ENCODE measurements at regions not wholly inside any gene's neighbourhood (a gene's known extent, or its start where the extent isn't known, plus 50 kb on each side); places are given as distances from the start of the nearest gene placed in this dataset.
"Not testable (repeated sequence)": the region's sequence is repeated elsewhere in the genome, so short reads cannot be mapped to it uniquely, and the experiment has no call there.

DNA sequence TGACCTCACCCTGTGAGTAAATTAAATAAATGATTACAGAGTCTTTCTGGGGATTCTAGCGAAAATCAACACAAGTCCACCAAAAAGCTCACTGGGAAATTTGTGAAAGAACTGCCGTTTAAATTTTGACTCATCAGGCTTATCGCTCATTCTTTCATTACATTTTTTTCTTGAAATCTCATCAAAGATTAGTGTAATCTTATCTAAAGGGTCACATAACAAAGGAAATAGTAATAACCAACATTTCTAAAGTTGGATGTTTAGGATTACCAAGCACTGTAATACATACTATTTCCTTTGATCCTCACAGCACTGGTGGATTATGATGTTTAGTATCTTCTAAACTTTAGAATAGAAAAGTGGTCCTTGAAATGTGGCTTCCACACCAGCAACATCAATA is 111.1 kb upstream of the CBLB start:
- Histone ChIP-seq H3K27me3 (ENCODE audit: control insufficient read depth, insufficient read depth, low read length) (no peaks in the 10 kb centered on the region), H3K9me3 (ENCODE audit: control insufficient read depth, insufficient read depth, low read length) (no peaks in the 10 kb centered on the region), H3K4me3 (ENCODE audit: low read depth, low read length) (no peak overlapping the region), H3K4me1 (ENCODE audit: control insufficient read depth, insufficient read depth, low read length) (no peaks in the 10 kb centered on the region), H3K36me3 (ENCODE audit: control insufficient read depth, insufficient read depth, low read length) (no peaks in the 10 kb centered on the region), H3K9ac (ENCODE audit: low read depth, low read length) (no peak overlapping the region)

DNA sequence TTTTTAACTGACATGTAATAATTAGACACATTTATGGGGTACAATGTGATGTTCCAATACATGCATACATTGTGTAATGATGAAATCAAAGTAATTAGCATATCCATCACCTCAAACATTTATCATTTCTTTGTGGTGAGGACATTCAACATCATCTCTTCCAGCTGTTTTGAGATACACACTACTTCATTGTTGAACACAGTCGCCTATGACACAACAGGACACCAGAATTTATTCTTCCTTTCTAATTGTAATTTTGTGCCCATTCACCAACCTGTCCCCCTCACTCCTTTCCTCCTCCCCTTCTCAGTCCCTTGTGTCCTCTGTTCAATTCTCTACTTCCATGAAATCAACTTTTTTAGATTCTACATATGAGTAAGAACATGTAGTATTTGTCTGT is 113.4 kb upstream of the CBLB start:
- H3K36me3 ChIP-seq (ENCODE audit: control insufficient read depth, insufficient read depth, low read length): no peaks in the 10 kb centered on the region
- H3K27me3 ChIP-seq (ENCODE audit: control insufficient read depth, insufficient read depth, low read length): no peaks in the 10 kb centered on the region
- H3K4me1 ChIP-seq (ENCODE audit: control insufficient read depth, insufficient read depth, low read length): no peaks in the 10 kb centered on the region
- no peak overlapping the region for H3K4me3 ChIP-seq (ENCODE audit: low read depth, low read length)
- no peaks in the 10 kb centered on the region for H3K9me3 ChIP-seq (ENCODE audit: control insufficient read depth, insufficient read depth, low read length)
- no peak overlapping the region for H3K9ac ChIP-seq (ENCODE audit: low read depth, low read length)

GRCh38 chr3:105984837-105985236 is 116.0 kb upstream of the CBLB start:
- Histone ChIP-seq H3K27me3 (ENCODE audit: control insufficient read depth, insufficient read depth, low read length) (no peaks in the 10 kb centered on the region), H3K9me3 (ENCODE audit: control insufficient read depth, insufficient read depth, low read length) (no peaks in the 10 kb centered on the region), H3K4me1 (ENCODE audit: control insufficient read depth, insufficient read depth, low read length) (no peaks in the 10 kb centered on the region), H3K9ac (ENCODE audit: low read depth, low read length) (no peak overlapping the region), H3K4me3 (ENCODE audit: low read depth, low read length) (no peak overlapping the region), H3K36me3 (ENCODE audit: control insufficient read depth, insufficient read depth, low read length) (no peaks in the 10 kb centered on the region)

GRCh38 chr3:105986343-105986742 is 117.5 kb upstream of the CBLB start:
- H3K9me3 ChIP-seq (ENCODE audit: control insufficient read depth, insufficient read depth, low read length); H3K4me1 ChIP-seq (ENCODE audit: control insufficient read depth, insufficient read depth, low read length); H3K36me3 ChIP-seq (ENCODE audit: control insufficient read depth, insufficient read depth, low read length); H3K9ac ChIP-seq (ENCODE audit: low read depth, low read length); H3K4me3 ChIP-seq (ENCODE audit: low read depth, low read length); H3K27me3 ChIP-seq (ENCODE audit: control insufficient read depth, insufficient read depth, low read length): not testable (repeated sequence)

GRCh38 chr3:105987809-105988208 is 119.0 kb upstream of the CBLB start:
- H3K36me3 ChIP-seq (ENCODE audit: control insufficient read depth, insufficient read depth, low read length): no peaks in the 10 kb centered on the region
- H3K27me3 ChIP-seq (ENCODE audit: control insufficient read depth, insufficient read depth, low read length): no peaks in the 10 kb centered on the region
- H3K9me3 ChIP-seq (ENCODE audit: control insufficient read depth, insufficient read depth, low read length): no peaks in the 10 kb centered on the region
- no peaks in the 10 kb centered on the region for H3K4me1 ChIP-seq (ENCODE audit: control insufficient read depth, insufficient read depth, low read length)
- H3K4me3 ChIP-seq (ENCODE audit: low read depth, low read length): no peak overlapping the region
- no peak overlapping the region for H3K9ac ChIP-seq (ENCODE audit: low read depth, low read length)

- Histone ChIP-seq H3K4me3 (ENCODE audit: low read depth, low read length) (no peak overlapping the region), H3K9ac (ENCODE audit: low read depth, low read length) (no peak overlapping the region), H3K27me3 (ENCODE audit: control insufficient read depth, insufficient read depth, low read length) (no peaks in the 10 kb centered on the region), H3K9me3 (ENCODE audit: control insufficient read depth, insufficient read depth, low read length) (no peaks in the 10 kb centered on the region), H3K36me3 (ENCODE audit: control insufficient read depth, insufficient read depth, low read length) (no peaks in the 10 kb centered on the region), H3K4me1 (ENCODE audit: control insufficient read depth, insufficient read depth, low read length) (no peaks in the 10 kb centered on the region)
Observed at GRCh38 chr3:105988540-105989212, 119.9 kb upstream of the CBLB start.

DNA sequence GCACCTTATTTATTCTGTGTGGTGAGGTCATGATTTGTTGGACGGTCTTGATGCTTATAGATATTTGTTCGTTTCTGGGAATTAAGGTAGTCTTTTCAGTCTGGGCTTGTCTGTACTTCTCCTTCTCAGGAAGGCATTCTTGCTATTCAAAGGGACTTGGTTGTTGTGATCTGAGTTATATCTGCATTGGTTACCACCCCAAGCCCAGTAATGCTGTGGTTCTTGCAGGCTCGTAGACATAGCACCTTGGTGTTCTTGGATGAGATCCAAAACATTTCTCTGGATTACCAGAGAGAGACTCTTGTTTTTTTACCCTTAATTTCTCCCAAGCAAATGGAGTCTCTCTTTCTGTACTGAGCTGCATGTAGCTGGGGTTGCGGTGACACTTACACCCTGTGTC is 128.0 kb upstream of the CBLB start:
- Histone ChIP-seq H3K4me3 (ENCODE audit: low read depth, low read length) (no peak overlapping the region), H3K27me3 (ENCODE audit: control insufficient read depth, insufficient read depth, low read length) (no peaks in the 10 kb centered on the region), H3K9ac (ENCODE audit: low read depth, low read length) (no peak overlapping the region), H3K36me3 (ENCODE audit: control insufficient read depth, insufficient read depth, low read length) (no peaks in the 10 kb centered on the region), H3K4me1 (ENCODE audit: control insufficient read depth, insufficient read depth, low read length) (no peaks in the 10 kb centered on the region), H3K9me3 (ENCODE audit: control insufficient read depth, insufficient read depth, low read length) (no peaks in the 10 kb centered on the region)

GRCh38 chr3:105997466-105997799 is 128.6 kb upstream of the CBLB start:
- no peak overlapping the region for H3K9ac ChIP-seq (ENCODE audit: low read depth, low read length)
- no peaks in the 10 kb centered on the region for H3K27me3 ChIP-seq (ENCODE audit: control insufficient read depth, insufficient read depth, low read length)
- no peak overlapping the region for H3K4me3 ChIP-seq (ENCODE audit: low read depth, low read length)
- H3K9me3 ChIP-seq (ENCODE audit: control insufficient read depth, insufficient read depth, low read length): no peaks in the 10 kb centered on the region
- no peaks in the 10 kb centered on the region for H3K4me1 ChIP-seq (ENCODE audit: control insufficient read depth, insufficient read depth, low read length)
- H3K36me3 ChIP-seq (ENCODE audit: control insufficient read depth, insufficient read depth, low read length): no peaks in the 10 kb centered on the region

GRCh38 chr3:105997800-105998526 is 129.2 kb upstream of the CBLB start:
- H3K27me3 ChIP-seq (ENCODE audit: control insufficient read depth, insufficient read depth, low read length): no peaks in the 10 kb centered on the region
- H3K36me3 ChIP-seq (ENCODE audit: control insufficient read depth, insufficient read depth, low read length): no peaks in the 10 kb centered on the region
- no peak overlapping the region for H3K9ac ChIP-seq (ENCODE audit: low read depth, low read length)
- no peaks in the 10 kb centered on the region for H3K9me3 ChIP-seq (ENCODE audit: control insufficient read depth, insufficient read depth, low read length)
- no peak overlapping the region for H3K4me3 ChIP-seq (ENCODE audit: low read depth, low read length)
- no peaks in the 10 kb centered on the region for H3K4me1 ChIP-seq (ENCODE audit: control insufficient read depth, insufficient read depth, low read length)

- H3K9me3 ChIP-seq (ENCODE audit: control insufficient read depth, insufficient read depth, low read length): no peaks in the 10 kb centered on the region
- H3K4me1 ChIP-seq (ENCODE audit: control insufficient read depth, insufficient read depth, low read length): no peaks in the 10 kb centered on the region
- no peak overlapping the region for H3K9ac ChIP-seq (ENCODE audit: low read depth, low read length)
- H3K36me3 ChIP-seq (ENCODE audit: control insufficient read depth, insufficient read depth, low read length): no peaks in the 10 kb centered on the region
- no peaks in the 10 kb centered on the region for H3K27me3 ChIP-seq (ENCODE audit: control insufficient read depth, insufficient read depth, low read length)
- H3K4me3 ChIP-seq (ENCODE audit: low read depth, low read length): no peak overlapping the region
Observed at GRCh38 chr3:105999856-106000255, 131.0 kb upstream of the CBLB start.

- no peak overlapping the region for H3K4me3 ChIP-seq (ENCODE audit: low read depth, low read length)
Observed at GRCh38 chr3:106001923-106002322, 133.1 kb upstream of the CBLB start.

GRCh38 chr3:106004137-106004681 is 135.4 kb upstream of the CBLB start:
- Histone ChIP-seq H3K9ac (ENCODE audit: low read depth, low read length) (no peak overlapping the region), H3K4me3 (ENCODE audit: low read depth, low read length) (no peak overlapping the region), H3K36me3 (ENCODE audit: control insufficient read depth, insufficient read depth, low read length) (no peaks in the 10 kb centered on the region), H3K4me1 (ENCODE audit: control insufficient read depth, insufficient read depth, low read length) (no peaks in the 10 kb centered on the region), H3K9me3 (ENCODE audit: control insufficient read depth, insufficient read depth, low read length) (no peaks in the 10 kb centered on the region), H3K27me3 (ENCODE audit: control insufficient read depth, insufficient read depth, low read length) (no peaks in the 10 kb centered on the region)

More at GRCh38 chr3:106001923-106002322, 133.1 kb upstream of the CBLB start:
- no peaks in the 10 kb centered on the region for H3K4me1 ChIP-seq (ENCODE audit: control insufficient read depth, insufficient read depth, low read length)
- H3K36me3 ChIP-seq (ENCODE audit: control insufficient read depth, insufficient read depth, low read length): no peaks in the 10 kb centered on the region
- no peak overlapping the region for H3K9ac ChIP-seq (ENCODE audit: low read depth, low read length)
- H3K27me3 ChIP-seq (ENCODE audit: control insufficient read depth, insufficient read depth, low read length): no peaks in the 10 kb centered on the region
- H3K9me3 ChIP-seq (ENCODE audit: control insufficient read depth, insufficient read depth, low read length): no peaks in the 10 kb centered on the region

All from iPS-15b (cell line).